Endothelial cell of umbilical vein (primary cell): ENCODE measurements at regions not wholly inside any gene's neighbourhood (a gene's known extent, or its start where the extent isn't known, plus 50 kb on each side); places are given as distances from the start of the nearest gene placed in this dataset.

Source experiments
- BruUV-seq: library from RNA; stranded (reverse); fragments of 400-500 nt; replicated peaks from 2 replicates; lab custom pipeline; 2021; lab: Mats Ljungman, UMichigan
- CTCF ChIA-PET: fragments of 300-600, 350-600 bp; sonication (Branson Sonifier 250); formaldehyde crosslinking; loops from one replicate; lab custom pipeline; 2021; ENCODE audit warnings: antibody characterized with exemption, inconsistent platforms; lab: Charles Lee
- POLR2A ChIA-PET: fragments of 300-600, 350-600 bp; sonication (Branson Sonifier 250); formaldehyde crosslinking; loops from one replicate; lab custom pipeline; 2021; ENCODE audit warnings: antibody characterized with exemption, inconsistent platforms; lab: Charles Lee
- DNase-seq: peaks from one replicate; pipeline ENCODE4 v3.0.0-alpha.2; 2011; ENCODE audit warnings: low read depth, low spot score
- FAIRE-seq: peaks from 2 replicates; lab custom pipeline; 2011; peaks lifted over from hg19 to GRCh38; lab: Jason Lieb, UNC
- H2AFZ ChIP-seq: 2 replicates; pipeline ENCODE4 v1.6.0; 2012; ENCODE audit warnings: low read depth, low read length, control low read depth, inconsistent platforms
- H3K27ac ChIP-seq: 2 replicates; pipeline ENCODE4 v1.5.1; 2011; ENCODE audit warnings: low read depth, mild to moderate bottlenecking, control low read depth, low read length, moderate library complexity; ENCODE audit not compliant: insufficient read depth
- H3K27me3 ChIP-seq, 2 experiments: 2 replicates each; pipeline versions ENCODE4 v1.6.0 to v1.6.1; 2011; ENCODE audit warnings: low read length in 2 of 2, mixed read lengths in 1 of 2; ENCODE audit not compliant: control insufficient read depth in 2 of 2, insufficient read depth in 2 of 2
- H3K36me3 ChIP-seq, 2 experiments: 2 replicates in 1 of 2; 3 replicates in 1 of 2; pipeline ENCODE4 v1.5.1; 2011; ENCODE audit warnings: low read length in 2 of 2, mild to moderate bottlenecking in 1 of 2, moderate library complexity in 1 of 2; ENCODE audit not compliant: control insufficient read depth in 2 of 2, insufficient read depth in 2 of 2; ENCODE audit errors: extremely low read depth in 1 of 2
- H3K4me1 ChIP-seq: 3 replicates; pipeline ENCODE4 v1.5.1; 2011; ENCODE audit warnings: mild to moderate bottlenecking, low read length; ENCODE audit not compliant: control insufficient read depth, insufficient read depth; ENCODE audit errors: extremely low read depth
- H3K4me2 ChIP-seq: 2 replicates; pipeline ENCODE4 v1.6.1; 2011; ENCODE audit warnings: low read length, control low read depth, mixed read lengths; ENCODE audit not compliant: insufficient read depth
- H3K4me3 ChIP-seq, 3 experiments: fragments of 200-600 bp in 1 of 3; sonication (generic), shearing (Covaris generic) in 1 of 3; replicated peaks in 1 of 3; 2 replicates each; pipeline ENCODE4 v1.5.1; 2011 to 2016; ENCODE audit warnings: control low read depth in 3 of 3, low read length in 3 of 3, mild to moderate bottlenecking in 2 of 3, inconsistent platforms in 1 of 3, low read depth in 1 of 3, moderate library complexity in 1 of 3; ENCODE audit not compliant: insufficient read depth in 1 of 3
- H3K79me2 ChIP-seq: 2 replicates; pipeline ENCODE4 v1.6.0; 2012; ENCODE audit warnings: low read length, inconsistent platforms; ENCODE audit not compliant: control insufficient read depth, insufficient read depth
- H3K9ac ChIP-seq: replicated peaks from 2 replicates; pipeline ENCODE3; 2011; ENCODE audit warnings: low read length, control low read depth; ENCODE audit not compliant: insufficient read depth; ENCODE audit errors: extremely low read depth
- H3K9me1 ChIP-seq: replicated peaks from 3 replicates; pipeline ENCODE4 v1.6.0; 2011; ENCODE audit warnings: mild to moderate bottlenecking, low read length; ENCODE audit not compliant: control insufficient read depth, insufficient read depth; ENCODE audit errors: extremely low read depth
- H3K9me3 ChIP-seq: replicated peaks from 2 replicates; pipeline ENCODE4 v1.5.1; 2012; ENCODE audit warnings: low read length, inconsistent platforms; ENCODE audit not compliant: control insufficient read depth, insufficient read depth
- H4K20me1 ChIP-seq: replicated peaks from 2 replicates; pipeline ENCODE3; 2011; ENCODE audit warnings: mild to moderate bottlenecking, low read length; ENCODE audit not compliant: control insufficient read depth, insufficient read depth; ENCODE audit errors: extremely low read depth
- CTCF ChIP-seq, 2 donors: IDR thresholded peaks; 1 replicate in 1 of 2; 2 replicates in 1 of 2; pipeline ENCODE4 v1.5.1; 2011; ENCODE audit warnings: low read length in 2 of 2, mild to moderate bottlenecking in 2 of 2, moderate library complexity in 2 of 2, control low read depth in 1 of 2, inconsistent platforms in 1 of 2, low read depth in 1 of 2; ENCODE audit not compliant: insufficient read depth in 1 of 2; ENCODE audit errors: extremely low read depth in 1 of 2
- EZH2 ChIP-seq: IDR thresholded peaks from 2 replicates; pipeline ENCODE4 v1.6.1; 2012; ENCODE audit warnings: borderline replicate concordance, low read depth, mild to moderate bottlenecking, moderate library complexity, low read length, inconsistent platforms; ENCODE audit not compliant: severe bottlenecking
- FOS ChIP-seq: IDR thresholded peaks from 2 replicates; pipeline ENCODE4 v1.6.1; 2011; ENCODE audit warnings: mild to moderate bottlenecking, low read length, moderate library complexity, borderline replicate concordance; ENCODE audit not compliant: insufficient read depth
- GATA2 ChIP-seq: IDR thresholded peaks from 2 replicates; pipeline ENCODE4 v1.7.0; 2011; ENCODE audit warnings: low read depth, mild to moderate bottlenecking, moderate library complexity, mixed read lengths, low read length; ENCODE audit not compliant: insufficient read length, insufficient read depth
- JUN ChIP-seq: IDR thresholded peaks from 2 replicates; pipeline ENCODE4 v1.6.1; 2011; ENCODE audit warnings: borderline replicate concordance, low read depth; ENCODE audit not compliant: insufficient read length, insufficient read depth
- MYC ChIP-seq: IDR thresholded peaks from one replicate; pipeline ENCODE4 v1.6.1; 2011; ENCODE audit warnings: mild to moderate bottlenecking, low read depth, low read length
- POLR2A ChIP-seq: IDR thresholded peaks from 2 replicates; pipeline ENCODE4 v1.6.1; 2012; ENCODE audit warnings: low read depth, mild to moderate bottlenecking, control low read depth, low read length
- POLR2AphosphoS5 ChIP-seq: IDR thresholded peaks from 2 replicates; pipeline ENCODE4 v1.6.1; 2012; ENCODE audit warnings: low read depth, mild to moderate bottlenecking, control low read depth, low read length, moderate library complexity; ENCODE audit not compliant: insufficient read depth
- dilution Hi-C: fragments of 300-500 bp; cut with MboI; formaldehyde crosslinking; loops from one replicate; pipeline ENCODE4 v1.15.0; 2019; ENCODE audit warnings: low sequenced_read_pairs; ENCODE audit not compliant: extremely low pct_ligation_motif_present
- intact Hi-C: fragments of 100-400 bp; cut with micrococcal nuclease; formaldehyde crosslinking; loops from one replicate; pipeline ENCODE4 v1.10.0; 2022
- TF ChIP-seq, protein P1 (sequence below): IDR thresholded peaks from 2 replicates; pipeline ENCODE4 v1.6.1; 2011; ENCODE audit not compliant: insufficient read depth, insufficient read length

DNA sequence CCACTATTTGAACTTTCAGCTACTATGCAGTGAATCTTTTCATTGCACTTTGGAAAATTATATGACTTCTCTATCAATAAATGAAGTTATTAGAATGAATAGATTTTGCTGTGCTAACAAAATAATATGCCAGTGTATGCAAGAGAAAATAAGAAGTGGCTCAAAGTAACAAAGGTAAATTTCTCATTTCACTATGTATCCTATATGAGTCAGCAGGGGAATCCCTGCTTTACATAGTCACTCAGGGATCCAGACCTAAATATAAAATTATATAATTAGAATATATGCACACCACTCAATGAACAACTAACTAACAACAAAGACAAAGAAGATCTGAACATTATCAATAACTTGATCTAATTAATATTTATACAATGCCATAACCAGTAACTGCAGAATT lies 390.8 kb upstream of the IRAK1BP1 start:
- Histone ChIP-seq H3K9ac (no peak overlapping the region), H3K36me3 (no peaks in the 10 kb centered on the region), H3K79me2 (no peaks in the 10 kb centered on the region), H3K27me3 (no peaks in the 10 kb centered on the region), H3K27ac (no peak overlapping the region), H3K4me3 (no peak overlapping the region), H3K4me2 (no peak overlapping the region), H2AFZ (no peak overlapping the region), H3K9me3 (no peaks in the 10 kb centered on the region), H3K4me1 (no peaks in the 10 kb centered on the region), H4K20me1 (no peaks in the 10 kb centered on the region), H3K9me1 (no peaks in the 10 kb centered on the region)
- TF ChIP-seq POLR2A, result no peak
- TF ChIP-seq, protein P1, sequence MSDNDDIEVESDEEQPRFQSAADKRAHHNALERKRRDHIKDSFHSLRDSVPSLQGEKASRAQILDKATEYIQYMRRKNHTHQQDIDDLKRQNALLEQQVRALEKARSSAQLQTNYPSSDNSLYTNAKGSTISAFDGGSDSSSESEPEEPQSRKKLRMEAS, result no peak
- no peak for TF ChIP-seq EZH2
- TF ChIP-seq MYC, result no peak
- no peak for TF ChIP-seq JUN
- no peak for TF ChIP-seq FOS
- no peak for TF ChIP-seq POLR2AphosphoS5
- TF ChIP-seq GATA2, result no peak
- TF ChIP-seq CTCF (IDR thresholded peaks at IDR 0.05; ENCODE audit: extremely low read depth in 1 of 2, insufficient read depth in 1 of 2, low read depth in 1 of 2, low read length in 2 of 2), result no peak
- ChIA-PET POLR2A (no interaction called here), CTCF (no interaction called here)
- no TSS peak for BruUV-seq
- dilution Hi-C loops, result no loop called here
- intact Hi-C loops, result no loop called here
- DNase-seq (no peak), FAIRE-seq (no peak)
